ENCODE measurements at regions not wholly inside any gene's neighbourhood (a gene's known extent, or its start where the extent isn't known, plus 50 kb on each side); places are given as distances from the start of the nearest gene placed in this dataset.

- TF ChIP-seq GATA2 (IDR thresholded peaks at IDR 0.05; ENCODE audit: low read depth, low read length), result no peak
- TF ChIP-seq GATA3 (IDR thresholded peaks at IDR 0.05; ENCODE audit: low read depth, low read length), result no peak
Observed at GRCh38 chr22:26974034-26974433, 316.6 kb downstream of the MIAT start.
